HFF-Myc (cell line): ENCODE measurements at regions not wholly inside any gene's neighbourhood (a gene's known extent, or its start where the extent isn't known, plus 50 kb on each side); places are given as distances from the start of the nearest gene placed in this dataset.

ENCODE experiments used
- DNase-seq: peaks from one replicate; pipeline ENCODE4 v3.0.0-alpha.2; 2011; ENCODE audit warnings: low read depth; ENCODE audit errors: extremely low read depth
- H3K4me3 ChIP-seq: replicated peaks from 2 replicates; pipeline ENCODE4 v1.5.1; 2011; ENCODE audit warnings: low read depth, mild to moderate bottlenecking, control low read depth, low read length
- CTCF ChIP-seq: IDR thresholded peaks from 2 replicates; pipeline ENCODE4 v1.5.1; 2012; ENCODE audit warnings: mild to moderate bottlenecking, low read depth, low read length, control low read depth; ENCODE audit errors: missing control alignments

- DNase-seq = no peak
- no peak for TF ChIP-seq CTCF
- no peak overlapping the region for H3K4me3 ChIP-seq
Measured at GRCh38 chr21:15528346-15528745, 201.4 kb upstream of the USP25 start.

GRCh38 chr21:15531986-15532385, 197.8 kb upstream of the USP25 start:
- DNase-seq = no peak

GRCh38 chr21:15533618-15534017, 196.2 kb upstream of the USP25 start:
- DNase-seq = no peak
- H3K4me3 ChIP-seq = no peak overlapping the region
- no peak for TF ChIP-seq CTCF

More at GRCh38 chr21:15531986-15532385, 197.8 kb upstream of the USP25 start:
- no peak overlapping the region for H3K4me3 ChIP-seq
- no peak for TF ChIP-seq CTCF

GRCh38 chr21:15534450-15534886, 195.3 kb upstream of the USP25 start:
- no peak overlapping the region for H3K4me3 ChIP-seq
- TF ChIP-seq CTCF = no peak
- DNase-seq = no peak

- H3K4me3 ChIP-seq = no peak overlapping the region
- no peak for TF ChIP-seq CTCF
- no peak for DNase-seq
Measured at GRCh38 chr21:15539376-15539775, 190.4 kb upstream of the USP25 start.

GRCh38 chr21:15543473-15543872, 186.3 kb upstream of the USP25 start:
- DNase-seq = no peak
- no peak overlapping the region for H3K4me3 ChIP-seq
- no peak for TF ChIP-seq CTCF

- no peak overlapping the region for H3K4me3 ChIP-seq
- TF ChIP-seq CTCF = no peak
- DNase-seq = no peak
Measured at GRCh38 chr21:15549671-15550070, 180.1 kb upstream of the USP25 start.
